ENCODE measurements at regions not wholly inside any gene's neighbourhood (a gene's known extent, or its start where the extent isn't known, plus 50 kb on each side); places are given as distances from the start of the nearest gene placed in this dataset.

- Histone ChIP-seq H3K27me3 (no peaks in the 10 kb centered on the region), H3K36me3 (no peaks in the 10 kb centered on the region), H3K4me3 (no peak overlapping the region), H3K4me1 (no peaks in the 10 kb centered on the region), H3K27ac (no peak overlapping the region), H3K9me3 (no peaks in the 10 kb centered on the region)
- intact Hi-C loops (cut with DNase I) = no loop called here
- ATAC-seq (no peak), DNase-seq (no peak)
- WGBS (ENCODE audit: insufficient coverage, low coverage, low lambda C conversion rate, missing lambda C conversion rate) = 35% methylated on average over 1 of the region's 1 CpG
- TF ChIP-seq POLR2A (IDR thresholded peaks at IDR 0.05) = no peak
- TF ChIP-seq CTCF (IDR thresholded peaks at IDR 0.05) = no peak
Measured at GRCh38 chr5:91884036-91884435, 500.9 kb upstream of the ARRDC3 start.

- intact Hi-C loops (cut with DNase I) = no loop called here
- no peaks in the 10 kb centered on the region for H3K4me1 ChIP-seq
- H3K9me3 ChIP-seq = no peaks in the 10 kb centered on the region
- no peaks in the 10 kb centered on the region for H3K27me3 ChIP-seq
- 56% methylated on average over 9 of the region's 9 CpGs for WGBS (ENCODE audit: insufficient coverage, low coverage, low lambda C conversion rate, missing lambda C conversion rate)
- no peaks in the 10 kb centered on the region for H3K36me3 ChIP-seq
- no peak overlapping the region for H3K27ac ChIP-seq
- TF ChIP-seq CTCF (IDR thresholded peaks at IDR 0.05) (no peak), POLR2A (IDR thresholded peaks at IDR 0.05) (no peak)
- no peak for DNase-seq
- H3K4me3 ChIP-seq = no peak overlapping the region
- ATAC-seq = no peak
Measured at GRCh38 chr5:91875196-91875779, 492.2 kb upstream of the ARRDC3 start.

- Histone ChIP-seq H3K4me1 (no peaks in the 10 kb centered on the region), H3K27me3 (peaks cover 0 to 4% of the 10 kb centered on the region in 2 donors), H3K9me3 (no peaks in the 10 kb centered on the region), H3K27ac (no peak overlapping the region), H3K36me3 (no peaks in the 10 kb centered on the region), H3K4me3 (no peak overlapping the region)
- intact Hi-C loops (cut with DNase I) = no loop called here
- TF ChIP-seq CTCF (IDR thresholded peaks at IDR 0.05) = no peak
- no peak for TF ChIP-seq POLR2A (IDR thresholded peaks at IDR 0.05)
- DNase-seq = no peak
- no peak for ATAC-seq
Measured at GRCh38 chr5:91867799-91868198, 484.7 kb upstream of the ARRDC3 start.

GRCh38 chr5:91865915-91866314, 482.8 kb upstream of the ARRDC3 start:
- no peak overlapping the region for H3K4me3 ChIP-seq
- no peak overlapping the region for H3K27ac ChIP-seq
- no peaks in the 10 kb centered on the region for H3K4me1 ChIP-seq
- DNase-seq = no peak
- H3K9me3 ChIP-seq = no peaks in the 10 kb centered on the region
- H3K27me3 ChIP-seq = peaks cover 0 to 4% of the 10 kb centered on the region in 2 donors
- TF ChIP-seq POLR2A (IDR thresholded peaks at IDR 0.05) (no peak), CTCF (IDR thresholded peaks at IDR 0.05) (no peak)
- no peak for ATAC-seq
- intact Hi-C loops (cut with DNase I) = no loop called here
- H3K36me3 ChIP-seq = no peaks in the 10 kb centered on the region

GRCh38 chr5:91864962-91865361, 481.8 kb upstream of the ARRDC3 start:
- H3K4me1 ChIP-seq = no peaks in the 10 kb centered on the region
- ATAC-seq = no peak
- intact Hi-C loops (cut with DNase I) = no loop called here
- no peak for TF ChIP-seq CTCF (IDR thresholded peaks at IDR 0.05)
- no peak for TF ChIP-seq POLR2A (IDR thresholded peaks at IDR 0.05)
- peaks cover 0 to 4% of the 10 kb centered on the region in 2 donors for H3K27me3 ChIP-seq
- no peaks in the 10 kb centered on the region for H3K9me3 ChIP-seq
- WGBS (ENCODE audit: insufficient coverage, low coverage, low lambda C conversion rate, missing lambda C conversion rate) = 15% methylated on average over 1 of the region's 1 CpG
- no peak overlapping the region for H3K4me3 ChIP-seq
- H3K36me3 ChIP-seq = no peaks in the 10 kb centered on the region
- no peak for DNase-seq
- H3K27ac ChIP-seq = no peak overlapping the region
